IMR-90 (cell line): ENCODE measurements at regions not wholly inside any gene's neighbourhood (a gene's known extent, or its start where the extent isn't known, plus 50 kb on each side); places are given as distances from the start of the nearest gene placed in this dataset.

ENCODE experiments used
- ATAC-seq: fragments of 200-7000 bp; cut with Tn5 transposase; 2 replicates; pipeline ENCODE4 v1.9.1; 2020; ENCODE audit warnings: low read depth, mild to moderate bottlenecking, moderate library complexity
- BruUV-seq: library from RNA; stranded (reverse); fragments of 400-500 nt; replicated peaks from 2 replicates; lab custom pipeline; 2021; lab: Mats Ljungman, UMichigan
- CTCF ChIA-PET: fragments of 300-600 bp; formaldehyde crosslinking; extraction: SDS; loops from one replicate; lab custom pipeline; 2021; ENCODE audit warnings: antibody characterized with exemption; lab: Yijun Ruan, JAX
- POLR2A ChIA-PET: fragments of 300-600 bp; sonication (Branson Sonifier 250); formaldehyde crosslinking; loops from one replicate; lab custom pipeline; 2022; ENCODE audit warnings: antibody characterized with exemption; ENCODE audit not compliant: unreplicated experiment; lab: Charles Lee
- DNase-seq: peaks from one replicate; pipeline ENCODE4 v3.0.0; 2013
- H2AFZ ChIP-seq: replicated peaks from 2 replicates; pipeline ENCODE3; 2013; ENCODE audit warnings: low read length, mild to moderate bottlenecking; ENCODE audit not compliant: poor library complexity
- H2AK5ac ChIP-seq: 2 replicates; pipeline ENCODE4 v1.6.1; 2013; ENCODE audit warnings: low read depth, low read length, inconsistent platforms
- H2AK9ac ChIP-seq: replicated peaks from 2 replicates; pipeline ENCODE3; 2013; ENCODE audit warnings: mild to moderate bottlenecking, low read depth, low read length, moderate library complexity; ENCODE audit not compliant: poor library complexity
- H2BK120ac ChIP-seq: 2 replicates; pipeline ENCODE4 v1.6.1; 2013; ENCODE audit warnings: low read depth, low read length, inconsistent platforms
- H2BK15ac ChIP-seq: 3 replicates; pipeline ENCODE4 v1.6.1; 2013; ENCODE audit warnings: low read depth, low read length, inconsistent platforms
- H2BK20ac ChIP-seq: 2 replicates; pipeline ENCODE4 v1.6.1; 2013; ENCODE audit warnings: low read depth, mild to moderate bottlenecking, inconsistent platforms, low read length, moderate library complexity
- H2BK5ac ChIP-seq: 2 replicates; pipeline ENCODE4 v1.6.1; 2013; ENCODE audit warnings: mild to moderate bottlenecking, low read depth, low read length, inconsistent platforms; ENCODE audit not compliant: poor library complexity, severe bottlenecking
- H3K14ac ChIP-seq: replicated peaks from 2 replicates; pipeline ENCODE4 v1.6.1; 2013; ENCODE audit warnings: low read depth, low read length, inconsistent platforms
- H3K18ac ChIP-seq: 2 replicates; pipeline ENCODE4 v1.6.1; 2013; ENCODE audit warnings: low read depth, low read length, control low read depth
- H3K23ac ChIP-seq: 2 replicates; pipeline ENCODE4 v1.6.1; 2013; ENCODE audit warnings: low read depth, low read length, inconsistent platforms
- H3K27ac ChIP-seq: 2 replicates; pipeline ENCODE4 v1.5.1; 2013; ENCODE audit warnings: mild to moderate bottlenecking, control low read depth, low read length; ENCODE audit not compliant: insufficient read depth
- H3K27me3 ChIP-seq: 2 replicates; pipeline ENCODE4 v1.6.1; 2013; ENCODE audit warnings: low read length; ENCODE audit not compliant: control insufficient read depth, insufficient read depth
- H3K36me3 ChIP-seq: 2 replicates; pipeline ENCODE4 v1.6.1; 2013; ENCODE audit warnings: low read length, mixed read lengths; ENCODE audit not compliant: control insufficient read depth, insufficient read depth
- H3K4ac ChIP-seq: 2 replicates; pipeline ENCODE4 v1.6.1; 2013; ENCODE audit warnings: low read depth, low read length, inconsistent platforms
- H3K4me1 ChIP-seq: 2 replicates; pipeline ENCODE4 v1.6.1; 2013; ENCODE audit warnings: low read length, mixed read lengths; ENCODE audit not compliant: control insufficient read depth, insufficient read depth
- H3K4me2 ChIP-seq: 2 replicates; pipeline ENCODE4 v1.6.1; 2013; ENCODE audit warnings: low read depth, mild to moderate bottlenecking, control low read depth, low read length, moderate library complexity
- H3K4me3 ChIP-seq: 2 replicates; pipeline ENCODE4 v1.5.1; 2013; ENCODE audit warnings: low read depth, mild to moderate bottlenecking, control low read depth, low read length, moderate library complexity; ENCODE audit not compliant: insufficient read depth
- H3K56ac ChIP-seq: 2 replicates; pipeline ENCODE4 v1.6.1; 2013; ENCODE audit warnings: low read length, inconsistent platforms; ENCODE audit not compliant: insufficient read depth; ENCODE audit errors: extremely low read depth
- H3K79me1 ChIP-seq, 2 experiments: 2 replicates each; pipeline ENCODE4 v1.6.1; 2013; ENCODE audit warnings: low read length in 2 of 2, inconsistent platforms in 1 of 2, low read depth in 1 of 2
- H3K9ac ChIP-seq: 2 replicates; pipeline ENCODE4 v1.6.1; 2013; ENCODE audit warnings: low read depth, low read length, control low read depth
- H3K9me1 ChIP-seq: 2 replicates; pipeline ENCODE4 v1.6.1; 2013; ENCODE audit warnings: low read length, inconsistent platforms; ENCODE audit not compliant: insufficient read depth
- H3K9me3 ChIP-seq: 2 replicates; pipeline ENCODE4 v1.6.1; 2013; ENCODE audit warnings: low read length; ENCODE audit not compliant: control insufficient read depth, insufficient read depth
- H4K20me1 ChIP-seq: 2 replicates; pipeline ENCODE4 v1.6.1; 2013; ENCODE audit warnings: low read length, inconsistent platforms; ENCODE audit not compliant: insufficient read depth
- H4K5ac ChIP-seq: 2 replicates; pipeline ENCODE4 v1.6.1; 2013; ENCODE audit warnings: mild to moderate bottlenecking, low read depth, low read length, control low read depth
- H4K8ac ChIP-seq, 2 experiments: 2 replicates each; pipeline ENCODE4 v1.6.1; 2013; ENCODE audit warnings: low read depth in 2 of 2, low read length in 2 of 2, control low read depth in 1 of 2, inconsistent platforms in 1 of 2
- H4K91ac ChIP-seq: 2 replicates; pipeline ENCODE4 v1.6.1; 2013; ENCODE audit warnings: low read depth, low read length, inconsistent platforms; ENCODE audit not compliant: insufficient read depth
- BHLHE40 ChIP-seq: fragments of 150-350 bp; IDR thresholded peaks from 2 replicates; pipeline ENCODE4 v1.6.1; 2016; ENCODE audit warnings: mild to moderate bottlenecking, low read depth, low read length
- CEBPB ChIP-seq: IDR thresholded peaks from 2 replicates; pipeline ENCODE4 v1.6.1; 2012; ENCODE audit warnings: low read depth, low read length, improper control_type of control experiment
- CHD1 ChIP-seq: IDR thresholded peaks from 2 replicates; pipeline ENCODE4 v1.6.1; 2012; ENCODE audit warnings: low read depth, low read length, improper control_type of control experiment
- FOS ChIP-seq: fragments of 150-350 bp; IDR thresholded peaks from 2 replicates; pipeline ENCODE4 v1.6.1; 2016; ENCODE audit warnings: low read depth, low read length
- MAFK ChIP-seq: IDR thresholded peaks from 2 replicates; pipeline ENCODE4 v1.6.1; 2012; ENCODE audit warnings: low read depth, low read length, improper control_type of control experiment
- MAZ ChIP-seq: IDR thresholded peaks from 2 replicates; pipeline ENCODE4 v1.6.1; 2012; ENCODE audit warnings: low read depth, mild to moderate bottlenecking, low read length, improper control_type of control experiment, moderate library complexity, borderline replicate concordance
- MXI1 ChIP-seq: IDR thresholded peaks from 2 replicates; pipeline ENCODE4 v1.6.1; 2012; ENCODE audit warnings: low read depth, mild to moderate bottlenecking, low read length, moderate library complexity, borderline replicate concordance
- NFE2L2 ChIP-seq: fragments of 150-350 bp; IDR thresholded peaks from 2 replicates; pipeline ENCODE4 v1.6.1; 2016; ENCODE audit warnings: low read depth, mild to moderate bottlenecking, low read length
- POLR2A ChIP-seq: IDR thresholded peaks from 2 replicates; pipeline ENCODE4 v1.6.1; 2012; ENCODE audit warnings: mild to moderate bottlenecking, low read depth, low read length
- RAD21 ChIP-seq: IDR thresholded peaks from 2 replicates; pipeline ENCODE4 v1.6.1; 2012; ENCODE audit warnings: low read length, improper control_type of control experiment
- RCOR1 ChIP-seq: IDR thresholded peaks from 2 replicates; pipeline ENCODE4 v1.6.1; 2012; ENCODE audit warnings: mild to moderate bottlenecking, low read length, improper control_type of control experiment; ENCODE audit not compliant: insufficient replicate concordance
- RFX5 ChIP-seq: IDR thresholded peaks from 2 replicates; pipeline ENCODE4 v1.8.0; 2012; ENCODE audit warnings: low read depth, mild to moderate bottlenecking, low read length, moderate library complexity
- SMC3 ChIP-seq: fragments of 150-350 bp; IDR thresholded peaks from 2 replicates; pipeline ENCODE4 v1.6.1; 2016; ENCODE audit warnings: low read depth, mild to moderate bottlenecking, antibody characterized with exemption, low read length, moderate library complexity
- WGBS, 2 experiments: methylation state at CpG; one replicate each; pipeline versions ENCODE4 v1.1.5 to v1.1.7; 2013; ENCODE audit warnings: missing lambda C conversion rate in 2 of 2; ENCODE audit not compliant: insufficient read length in 1 of 2; ENCODE audit errors: extremely low coverage in 2 of 2; 5-methylcytosine and 5-hydroxymethylcytosine counted together
- dilution Hi-C: fragments of 300-500 bp; cut with HindIII; formaldehyde crosslinking; loops from one replicate; pipeline ENCODE4 v1.14.3; 2018; ENCODE audit warnings: low sequenced_read_pairs; ENCODE audit not compliant: unreplicated experiment
- in situ Hi-C: fragments of 300-500 bp; cut with MboI; formaldehyde crosslinking; loops from 3 replicates; pipeline ENCODE4 v1.14.3; 2019; ENCODE audit warnings: low sequenced_read_pairs, inconsistent platforms, mixed read lengths
- intact Hi-C: fragments of 100-400 bp; cut with micrococcal nuclease; formaldehyde crosslinking; loops from 2 replicates; pipeline ENCODE4 v1.10.0; 2022
- TF ChIP-seq, protein P1 (sequence below): fragments of 150-350 bp; IDR thresholded peaks from 2 replicates; pipeline ENCODE4 v1.6.1; 2017; ENCODE audit warnings: mild to moderate bottlenecking, antibody characterized with exemption, low read length, low read depth
- TF ChIP-seq, protein P2 (sequence below): fragments of 150-350 bp; IDR thresholded peaks from 2 replicates; pipeline ENCODE4 v1.6.1; 2016; ENCODE audit warnings: low read depth, mild to moderate bottlenecking, low read length, moderate library complexity, borderline replicate concordance
- TF ChIP-seq, protein P3 (sequence below): conservative IDR thresholded peaks from 2 replicates; pipeline ENCODE4 v1.5.1; 2012; ENCODE audit warnings: mild to moderate bottlenecking, low read depth, low read length, improper control_type of control experiment

DNA sequence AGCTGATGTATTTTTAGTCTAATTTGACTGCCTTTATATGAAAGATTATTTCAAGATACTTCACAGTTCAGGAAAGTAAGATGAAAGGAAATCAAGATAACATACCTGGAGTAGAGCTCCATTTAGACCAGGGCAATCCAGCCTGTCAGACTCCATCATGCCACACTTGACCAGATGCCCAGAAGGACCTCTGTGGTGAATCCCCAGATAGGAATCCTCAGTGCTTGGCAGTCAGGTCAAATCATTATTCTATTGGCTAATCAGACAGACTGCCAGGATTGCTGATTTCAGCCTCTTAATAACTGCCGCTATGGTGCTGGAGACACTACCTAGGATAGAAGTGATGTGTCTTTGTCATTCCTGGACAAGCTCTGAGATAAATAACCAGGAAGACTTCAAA, 404.2 kb downstream of the STK39 start:
- POLR2A ChIA-PET = no interaction called here
- in situ Hi-C loops = no loop called here

More for the DNA sequence above, 404.2 kb downstream of the STK39 start:
- intact Hi-C loops = no loop called here
- ATAC-seq = no peak
- Histone ChIP-seq H2BK15ac (no peak overlapping the region), H3K9ac (no peak overlapping the region), H2AK9ac (no peak overlapping the region), H3K36me3 (no peaks in the 10 kb centered on the region), H3K4me3 (no peak overlapping the region), H3K9me3 (no peaks in the 10 kb centered on the region), H3K18ac (no peak overlapping the region), H4K8ac (no peak overlapping the region), H3K27me3 (no peaks in the 10 kb centered on the region), H3K14ac (no peak overlapping the region), H3K9me1 (no peaks in the 10 kb centered on the region), H3K27ac (no peak overlapping the region), H2AK5ac (no peak overlapping the region), H3K23ac (no peak overlapping the region), H3K4ac (no peak overlapping the region), H2BK20ac (no peak overlapping the region), H2BK120ac (no peak overlapping the region), H3K56ac (no peak overlapping the region), H3K79me1 (no peaks in the 10 kb centered on the region), H4K91ac (no peak overlapping the region), H3K4me2 (no peak overlapping the region), H4K5ac (no peak overlapping the region), H4K20me1 (no peaks in the 10 kb centered on the region), H2BK5ac (no peak overlapping the region), H3K4me1 (no peaks in the 10 kb centered on the region), H2AFZ (no peak overlapping the region)
- dilution Hi-C loops = no loop called here
- CTCF ChIA-PET = no interaction called here
- TF ChIP-seq NFE2L2 = no peak
- TF ChIP-seq, protein P1, sequence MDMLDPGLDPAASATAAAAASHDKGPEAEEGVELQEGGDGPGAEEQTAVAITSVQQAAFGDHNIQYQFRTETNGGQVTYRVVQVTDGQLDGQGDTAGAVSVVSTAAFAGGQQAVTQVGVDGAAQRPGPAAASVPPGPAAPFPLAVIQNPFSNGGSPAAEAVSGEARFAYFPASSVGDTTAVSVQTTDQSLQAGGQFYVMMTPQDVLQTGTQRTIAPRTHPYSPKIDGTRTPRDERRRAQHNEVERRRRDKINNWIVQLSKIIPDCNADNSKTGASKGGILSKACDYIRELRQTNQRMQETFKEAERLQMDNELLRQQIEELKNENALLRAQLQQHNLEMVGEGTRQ = no peak
- no peak for TF ChIP-seq MAFK
- TF ChIP-seq, protein P2, sequence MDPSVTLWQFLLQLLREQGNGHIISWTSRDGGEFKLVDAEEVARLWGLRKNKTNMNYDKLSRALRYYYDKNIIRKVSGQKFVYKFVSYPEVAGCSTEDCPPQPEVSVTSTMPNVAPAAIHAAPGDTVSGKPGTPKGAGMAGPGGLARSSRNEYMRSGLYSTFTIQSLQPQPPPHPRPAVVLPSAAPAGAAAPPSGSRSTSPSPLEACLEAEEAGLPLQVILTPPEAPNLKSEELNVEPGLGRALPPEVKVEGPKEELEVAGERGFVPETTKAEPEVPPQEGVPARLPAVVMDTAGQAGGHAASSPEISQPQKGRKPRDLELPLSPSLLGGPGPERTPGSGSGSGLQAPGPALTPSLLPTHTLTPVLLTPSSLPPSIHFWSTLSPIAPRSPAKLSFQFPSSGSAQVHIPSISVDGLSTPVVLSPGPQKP = no peak
- no peak for TF ChIP-seq BHLHE40
- no peak for TF ChIP-seq CEBPB
- no peak for TF ChIP-seq FOS
- TF ChIP-seq RFX5 = no peak
- TF ChIP-seq SMC3 = no peak
- no peak for TF ChIP-seq POLR2A
- no peak for TF ChIP-seq MAZ
- TF ChIP-seq RCOR1 = no peak
- TF ChIP-seq, protein P3, sequence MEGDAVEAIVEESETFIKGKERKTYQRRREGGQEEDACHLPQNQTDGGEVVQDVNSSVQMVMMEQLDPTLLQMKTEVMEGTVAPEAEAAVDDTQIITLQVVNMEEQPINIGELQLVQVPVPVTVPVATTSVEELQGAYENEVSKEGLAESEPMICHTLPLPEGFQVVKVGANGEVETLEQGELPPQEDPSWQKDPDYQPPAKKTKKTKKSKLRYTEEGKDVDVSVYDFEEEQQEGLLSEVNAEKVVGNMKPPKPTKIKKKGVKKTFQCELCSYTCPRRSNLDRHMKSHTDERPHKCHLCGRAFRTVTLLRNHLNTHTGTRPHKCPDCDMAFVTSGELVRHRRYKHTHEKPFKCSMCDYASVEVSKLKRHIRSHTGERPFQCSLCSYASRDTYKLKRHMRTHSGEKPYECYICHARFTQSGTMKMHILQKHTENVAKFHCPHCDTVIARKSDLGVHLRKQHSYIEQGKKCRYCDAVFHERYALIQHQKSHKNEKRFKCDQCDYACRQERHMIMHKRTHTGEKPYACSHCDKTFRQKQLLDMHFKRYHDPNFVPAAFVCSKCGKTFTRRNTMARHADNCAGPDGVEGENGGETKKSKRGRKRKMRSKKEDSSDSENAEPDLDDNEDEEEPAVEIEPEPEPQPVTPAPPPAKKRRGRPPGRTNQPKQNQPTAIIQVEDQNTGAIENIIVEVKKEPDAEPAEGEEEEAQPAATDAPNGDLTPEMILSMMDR = no peak
- no peak for TF ChIP-seq MXI1
- no peak for TF ChIP-seq RAD21
- TF ChIP-seq CHD1 = no peak
- no CpG with 5 or more reads among the region's 1 CpG for WGBS, 2 experiments
- BruUV-seq = no TSS peak
- DNase-seq = no peak
